Muscle layer of duodenum (tissue), 2 donors: ENCODE measurements at regions not wholly inside any gene's neighbourhood (a gene's known extent, or its start where the extent isn't known, plus 50 kb on each side); places are given as distances from the start of the nearest gene placed in this dataset.

Source experiments
- H3K27ac ChIP-seq: one replicate; pipeline ENCODE4 v1.7.0; 2013; ENCODE audit warnings: mild to moderate bottlenecking, low read length
- H3K27me3 ChIP-seq: one replicate; pipeline ENCODE4 v1.7.0; 2013; ENCODE audit warnings: low read depth, mild to moderate bottlenecking, control low read depth, low read length
- H3K36me3 ChIP-seq, 2 donors: one replicate each; pipeline ENCODE4 v1.7.0; 2013; ENCODE audit warnings: low read length in 2 of 2, control low read depth in 1 of 2, mild to moderate bottlenecking in 1 of 2; ENCODE audit not compliant: insufficient read depth in 2 of 2, control insufficient read depth in 1 of 2
- H3K4me1 ChIP-seq, 2 donors: one replicate each; pipeline ENCODE4 v1.7.0; 2013; ENCODE audit warnings: low read length in 2 of 2, mild to moderate bottlenecking in 2 of 2, control low read depth in 1 of 2, moderate library complexity in 1 of 2; ENCODE audit not compliant: insufficient read depth in 2 of 2, control insufficient read depth in 1 of 2
- H3K4me3 ChIP-seq, 2 donors: one replicate each; pipeline ENCODE4 v1.7.0; 2013; ENCODE audit warnings: low read length in 2 of 2, low read depth in 1 of 2, mild to moderate bottlenecking in 1 of 2
- H3K9me3 ChIP-seq, 2 donors: one replicate each; pipeline ENCODE4 v1.7.0; 2013; ENCODE audit warnings: low read length in 2 of 2, control low read depth in 1 of 2, mild to moderate bottlenecking in 1 of 2; ENCODE audit not compliant: control insufficient read depth in 1 of 2
- donor health status: healthy.

DNA sequence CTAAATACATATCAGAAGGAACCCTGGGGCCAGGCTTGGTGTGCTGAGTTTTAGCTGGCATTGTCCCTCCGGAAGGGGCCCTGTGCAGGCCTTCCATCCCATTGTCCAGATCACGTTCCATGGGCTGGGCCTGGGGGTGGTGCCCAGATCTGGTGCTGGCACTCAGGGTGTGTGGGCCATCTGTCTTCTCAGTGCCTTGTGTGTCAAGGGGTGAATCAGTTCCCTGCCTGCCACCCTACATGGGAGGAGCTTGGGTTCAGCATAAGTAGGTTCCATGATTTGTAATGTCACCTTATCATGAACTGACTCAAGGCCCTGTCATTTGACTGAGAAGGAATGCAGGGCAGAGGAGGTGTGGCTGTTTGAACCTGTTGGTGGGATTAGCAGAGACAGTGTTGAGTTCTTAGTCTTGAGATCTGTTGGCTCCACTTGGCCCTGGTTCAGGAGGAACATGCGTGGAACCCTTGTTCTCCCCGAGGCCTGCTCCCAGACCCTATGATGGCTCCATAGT, 176.8 kb downstream of the MACROH2A1 start:
- H3K4me3 ChIP-seq: no peak overlapping the region
- no peaks in the 10 kb centered on the region for H3K27me3 ChIP-seq
- no peaks in the 10 kb centered on the region for H3K36me3 ChIP-seq
- H3K9me3 ChIP-seq: no peaks in the 10 kb centered on the region
- H3K27ac ChIP-seq: no peak overlapping the region
- H3K4me1 ChIP-seq: peaks cover 0 to 8% of the 10 kb centered on the region in 2 donors

DNA sequence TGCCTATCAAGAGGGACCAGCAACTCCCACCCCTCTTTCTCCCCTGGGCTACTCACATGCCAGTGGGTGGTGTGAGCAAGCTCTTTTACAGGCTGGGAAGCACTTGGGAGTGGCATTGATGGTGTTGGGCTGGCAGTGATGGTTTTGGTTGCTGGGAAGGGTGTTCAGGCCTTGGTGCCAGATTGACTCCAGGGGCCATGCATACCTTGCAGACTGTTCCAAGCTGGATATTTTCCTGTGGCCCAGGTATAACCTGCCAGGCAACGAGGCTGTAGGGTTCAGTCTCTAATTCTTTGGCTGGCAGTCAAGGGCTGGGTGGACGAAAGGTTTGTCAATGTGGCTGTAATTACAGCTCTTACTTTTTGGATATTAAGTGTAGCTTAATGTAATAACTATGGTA, 177.3 kb downstream of the MACROH2A1 start:
- H3K27me3 ChIP-seq: no peaks in the 10 kb centered on the region
- H3K36me3 ChIP-seq: no peaks in the 10 kb centered on the region
- H3K9me3 ChIP-seq: no peaks in the 10 kb centered on the region
- H3K4me3 ChIP-seq: no peak overlapping the region
- peaks cover 0 to 8% of the 10 kb centered on the region in 2 donors for H3K4me1 ChIP-seq
- no peak overlapping the region for H3K27ac ChIP-seq

GRCh38 chr5:135221187-135221473, 177.9 kb downstream of the MACROH2A1 start:
- H3K4me1 ChIP-seq: peaks cover 0 to 5% of the 10 kb centered on the region in 2 donors
- no peak overlapping the region for H3K27ac ChIP-seq
- H3K4me3 ChIP-seq: no peak overlapping the region
- H3K36me3 ChIP-seq: no peaks in the 10 kb centered on the region
- H3K27me3 ChIP-seq: no peaks in the 10 kb centered on the region
- H3K9me3 ChIP-seq: no peaks in the 10 kb centered on the region

GRCh38 chr5:135220394-135221186, 178.4 kb downstream of the MACROH2A1 start:
- H3K27ac ChIP-seq: no peak overlapping the region
- H3K27me3 ChIP-seq: no peaks in the 10 kb centered on the region
- no peaks in the 10 kb centered on the region for H3K4me1 ChIP-seq
- H3K36me3 ChIP-seq: no peaks in the 10 kb centered on the region
- no peak overlapping the region for H3K4me3 ChIP-seq
- H3K9me3 ChIP-seq: no peaks in the 10 kb centered on the region

DNA sequence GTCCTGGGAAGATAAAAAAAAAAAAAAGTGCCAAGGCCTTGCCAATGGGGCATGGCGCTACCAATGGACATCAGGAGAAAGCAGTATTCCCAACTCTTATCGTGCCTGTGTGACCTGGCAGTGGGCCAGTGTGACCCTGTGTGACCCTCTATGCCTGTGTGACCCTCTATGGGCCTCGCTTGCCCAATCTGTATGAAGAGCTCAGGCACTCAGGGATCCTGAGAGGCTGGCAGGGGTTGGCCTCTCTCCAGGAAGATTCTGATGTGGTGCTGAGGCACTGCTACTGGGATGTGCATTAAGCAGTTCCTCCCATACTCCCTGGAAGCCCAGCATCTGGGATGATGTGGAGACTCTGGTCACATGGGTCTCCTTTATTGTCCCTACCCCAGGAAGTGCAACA, 179.2 kb downstream of the MACROH2A1 start:
- no peaks in the 10 kb centered on the region for H3K36me3 ChIP-seq
- no peak overlapping the region for H3K27ac ChIP-seq
- H3K4me1 ChIP-seq: no peaks in the 10 kb centered on the region
- no peaks in the 10 kb centered on the region for H3K9me3 ChIP-seq
- no peaks in the 10 kb centered on the region for H3K27me3 ChIP-seq
- H3K4me3 ChIP-seq: no peak overlapping the region

GRCh38 chr5:135218790-135219568, 180.1 kb downstream of the MACROH2A1 start:
- no peak overlapping the region for H3K4me3 ChIP-seq
- H3K4me1 ChIP-seq: no peaks in the 10 kb centered on the region
- H3K9me3 ChIP-seq: no peaks in the 10 kb centered on the region
- no peaks in the 10 kb centered on the region for H3K36me3 ChIP-seq
- no peaks in the 10 kb centered on the region for H3K27me3 ChIP-seq
- no peak overlapping the region for H3K27ac ChIP-seq

DNA sequence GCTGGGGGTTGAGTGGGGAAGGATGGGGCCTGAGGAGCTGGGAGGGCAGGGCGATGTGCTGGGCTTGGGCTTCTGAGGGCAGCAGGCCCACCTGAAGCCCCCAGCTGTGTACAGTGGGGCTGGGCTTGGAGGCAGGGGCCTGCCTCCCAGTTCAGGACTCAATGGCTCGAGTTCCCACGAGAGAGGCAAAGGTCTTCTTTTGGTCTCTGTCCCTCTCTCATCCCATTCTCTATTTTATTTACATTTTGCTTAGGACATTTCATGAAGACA, 180.6 kb downstream of the MACROH2A1 start:
- Histone ChIP-seq H3K4me1 (no peaks in the 10 kb centered on the region), H3K27ac (no peak overlapping the region), H3K36me3 (no peaks in the 10 kb centered on the region), H3K27me3 (no peaks in the 10 kb centered on the region), H3K4me3 (no peak overlapping the region), H3K9me3 (no peaks in the 10 kb centered on the region)

DNA sequence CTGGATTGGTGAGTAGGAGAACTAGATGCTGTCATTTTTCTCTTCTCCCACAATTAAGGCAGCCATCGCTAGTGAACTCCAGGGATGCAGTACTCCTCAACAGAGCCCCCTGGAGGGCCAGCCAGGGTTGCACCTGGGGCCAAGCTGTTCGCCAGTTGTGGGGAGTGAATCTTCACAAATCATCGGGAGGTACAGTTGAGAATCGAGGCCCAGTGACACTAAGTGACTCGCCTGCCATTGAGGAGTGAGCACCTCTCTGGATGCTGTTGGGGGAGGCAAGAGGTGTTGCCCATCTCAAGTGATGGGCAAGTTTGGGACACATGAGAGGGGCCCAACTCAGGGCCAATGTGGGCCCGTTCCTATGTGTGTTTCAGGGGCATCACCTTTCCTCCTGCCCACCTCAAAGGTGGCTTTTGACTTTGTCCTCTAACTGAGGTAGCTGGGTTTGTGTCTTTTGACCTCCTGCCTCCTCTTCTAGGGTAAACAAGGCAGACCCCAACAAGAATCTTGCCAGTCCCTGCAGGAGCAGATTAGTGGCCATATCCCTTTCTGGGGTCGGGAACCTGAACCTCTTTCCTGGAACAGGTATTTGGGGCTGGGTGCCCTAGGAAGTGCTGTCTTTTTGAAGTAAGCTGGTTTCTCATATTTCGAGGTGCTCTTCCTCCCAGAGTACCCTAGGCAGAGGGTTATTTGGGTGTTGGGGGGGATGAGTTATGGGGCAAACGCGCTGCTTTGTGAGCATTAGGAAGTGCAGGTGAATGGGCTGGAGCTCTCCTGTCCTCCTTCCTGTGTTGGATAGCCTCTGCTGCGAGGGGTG, 181.2 kb downstream of the MACROH2A1 start:
- no peaks in the 10 kb centered on the region for H3K36me3 ChIP-seq
- no peak overlapping the region for H3K27ac ChIP-seq
- no peaks in the 10 kb centered on the region for H3K4me1 ChIP-seq
- no peak overlapping the region for H3K4me3 ChIP-seq
- no peaks in the 10 kb centered on the region for H3K27me3 ChIP-seq
- no peaks in the 10 kb centered on the region for H3K9me3 ChIP-seq

GRCh38 chr5:135216471-135217343, 182.3 kb downstream of the MACROH2A1 start:
- no peaks in the 10 kb centered on the region for H3K36me3 ChIP-seq
- H3K4me1 ChIP-seq: no peaks in the 10 kb centered on the region
- H3K9me3 ChIP-seq: no peaks in the 10 kb centered on the region
- H3K4me3 ChIP-seq: no peak overlapping the region
- no peaks in the 10 kb centered on the region for H3K27me3 ChIP-seq
- H3K27ac ChIP-seq: no peak overlapping the region

DNA sequence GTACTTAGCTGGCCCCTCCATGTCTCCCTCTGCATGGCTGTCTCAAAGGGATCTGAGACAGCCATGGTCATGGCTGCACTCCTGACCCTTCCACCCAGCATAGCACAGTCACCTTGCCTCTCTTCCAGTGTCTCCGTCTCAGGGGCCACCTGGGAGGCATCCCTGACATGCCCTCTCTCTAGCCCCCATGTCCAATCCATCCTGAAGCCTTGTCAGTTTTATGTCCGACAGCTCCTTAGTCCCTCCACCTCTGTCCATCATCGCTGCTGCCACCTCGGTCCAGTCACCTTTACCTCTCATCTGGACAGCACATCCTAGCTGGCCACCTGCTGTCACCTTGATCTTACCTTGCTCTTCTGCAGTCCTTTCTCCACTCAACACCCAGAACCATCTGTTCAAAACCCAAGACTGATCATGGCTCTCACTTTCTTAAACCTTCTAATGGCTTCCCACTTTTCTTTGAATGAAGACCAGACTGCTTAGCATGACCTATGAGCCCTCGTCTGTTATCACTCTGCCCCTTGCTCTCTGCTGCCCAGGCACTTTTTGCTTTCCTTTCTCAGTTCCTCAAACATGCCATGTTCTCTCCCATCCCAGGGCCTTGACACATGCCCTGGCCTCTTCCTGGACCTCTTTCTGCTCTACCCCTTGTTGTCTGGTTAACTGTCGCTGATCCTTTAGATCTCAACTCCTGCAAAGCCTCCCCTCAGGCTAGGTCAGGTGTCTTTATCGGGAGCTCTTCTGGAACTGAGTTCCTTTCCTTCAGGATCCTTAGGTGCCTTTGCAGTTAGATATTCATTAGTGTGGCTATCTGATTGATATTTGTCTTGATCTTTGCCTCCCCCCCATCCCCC, 181.8 kb upstream of the PITX1 start:
- Histone ChIP-seq H3K27ac (no peak overlapping the region), H3K36me3 (no peaks in the 10 kb centered on the region), H3K27me3 (no peaks in the 10 kb centered on the region), H3K4me3 (no peak overlapping the region), H3K9me3 (no peaks in the 10 kb centered on the region), H3K4me1 (peaks cover 1 to 2% of the 10 kb centered on the region in 2 donors)
